ENCODE measurements at regions not wholly inside any gene's neighbourhood (a gene's known extent, or its start where the extent isn't known, plus 50 kb on each side); places are given as distances from the start of the nearest gene placed in this dataset.
A peak's percentile ranks its signal among the peaks of the same experiment; 100 is the strongest.

DNA sequence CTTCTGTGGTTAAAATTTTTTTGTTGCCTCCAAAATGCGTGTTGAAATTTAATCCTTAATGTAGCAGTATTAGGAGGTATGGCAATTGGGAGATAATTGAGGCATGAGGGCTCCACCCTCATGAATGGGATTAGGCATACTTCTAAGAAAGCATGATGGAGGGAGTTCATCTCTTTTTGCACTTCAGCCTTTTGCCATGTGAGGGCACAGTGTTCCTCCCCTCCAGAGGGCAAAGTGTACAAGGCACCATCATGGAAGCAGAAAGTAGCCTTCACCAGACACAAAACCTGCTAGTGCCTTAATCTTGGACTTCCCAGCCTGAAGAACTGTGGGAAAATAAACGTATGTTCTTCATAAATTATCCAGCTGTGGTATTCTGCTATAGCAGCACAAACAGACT lies 429.5 kb downstream of the ZIC1 start:
- H3K27ac ChIP-seq (ENCODE audit: low read depth, low read length, poor library complexity, severe bottlenecking): no peak overlapping the region
- intact Hi-C loops (cut with micrococcal nuclease; ENCODE audit: unreplicated experiment): loop anchor here (5.0 kb wide), 1 partner anchor 239 kb away; no protein-coding TSS in a partner anchor
- no peaks in the 10 kb centered on the region for H3K36me3 ChIP-seq (ENCODE audit: insufficient read depth, low read length, poor library complexity, severe bottlenecking)
- no peaks in the 10 kb centered on the region for H3K9me3 ChIP-seq (ENCODE audit: low read depth, low read length, poor library complexity, severe bottlenecking)
- H3K4me3 ChIP-seq (ENCODE audit: low read depth, low read length, poor library complexity, severe bottlenecking): no peak overlapping the region
- DNase-seq (ENCODE audit: low spot score): peak; percentile 55
- BruUV-seq (replicated peaks): no TSS peak
- no peaks in the 10 kb centered on the region for H3K27me3 ChIP-seq (replicated peaks; ENCODE audit: insufficient read depth, low read depth, low read length, poor library complexity)
- ChIA-PET CTCF (no interaction called here), POLR2A (ENCODE audit: low non-redundant PET) (no interaction called here)
- TF ChIP-seq, protein P1, sequence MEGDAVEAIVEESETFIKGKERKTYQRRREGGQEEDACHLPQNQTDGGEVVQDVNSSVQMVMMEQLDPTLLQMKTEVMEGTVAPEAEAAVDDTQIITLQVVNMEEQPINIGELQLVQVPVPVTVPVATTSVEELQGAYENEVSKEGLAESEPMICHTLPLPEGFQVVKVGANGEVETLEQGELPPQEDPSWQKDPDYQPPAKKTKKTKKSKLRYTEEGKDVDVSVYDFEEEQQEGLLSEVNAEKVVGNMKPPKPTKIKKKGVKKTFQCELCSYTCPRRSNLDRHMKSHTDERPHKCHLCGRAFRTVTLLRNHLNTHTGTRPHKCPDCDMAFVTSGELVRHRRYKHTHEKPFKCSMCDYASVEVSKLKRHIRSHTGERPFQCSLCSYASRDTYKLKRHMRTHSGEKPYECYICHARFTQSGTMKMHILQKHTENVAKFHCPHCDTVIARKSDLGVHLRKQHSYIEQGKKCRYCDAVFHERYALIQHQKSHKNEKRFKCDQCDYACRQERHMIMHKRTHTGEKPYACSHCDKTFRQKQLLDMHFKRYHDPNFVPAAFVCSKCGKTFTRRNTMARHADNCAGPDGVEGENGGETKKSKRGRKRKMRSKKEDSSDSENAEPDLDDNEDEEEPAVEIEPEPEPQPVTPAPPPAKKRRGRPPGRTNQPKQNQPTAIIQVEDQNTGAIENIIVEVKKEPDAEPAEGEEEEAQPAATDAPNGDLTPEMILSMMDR (conservative IDR thresholded peaks at IDR 0.05; ENCODE audit: low read depth, low read length): peak; percentile 47; the same call in 1 of the 2 replicates
- no peak for TF ChIP-seq EZH2 (IDR thresholded peaks at IDR 0.05; ENCODE audit: borderline replicate concordance, low read depth, low read length, poor library complexity, severe bottlenecking)
- H3K4me1 ChIP-seq (ENCODE audit: insufficient read depth, low read length, poor library complexity, severe bottlenecking): no peaks in the 10 kb centered on the region

DNA sequence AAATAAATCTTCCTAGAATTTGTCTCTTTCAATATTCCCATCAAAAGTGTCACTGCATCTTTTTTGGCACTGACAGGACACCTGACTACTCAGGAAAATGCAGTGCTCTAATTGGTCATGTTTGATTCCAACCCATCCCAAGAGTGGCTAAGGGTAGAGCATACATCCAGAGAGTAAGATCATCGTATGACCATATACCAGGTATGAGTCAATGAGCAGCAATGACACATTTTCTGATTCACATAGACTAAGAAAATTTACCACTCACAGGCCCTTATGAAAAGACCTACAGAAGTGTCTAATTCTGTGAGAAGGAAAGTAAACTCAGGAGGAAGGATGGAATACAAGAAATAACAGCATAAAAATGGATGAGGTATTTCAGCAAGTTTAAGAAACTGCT lies 434.2 kb downstream of the ZIC1 start:
- POLR2A ChIA-PET (ENCODE audit: low non-redundant PET): no interaction called here
- no peak for DNase-seq (ENCODE audit: low spot score)
- Histone ChIP-seq H3K27ac (ENCODE audit: low read depth, low read length, poor library complexity, severe bottlenecking) (no peak overlapping the region), H3K36me3 (ENCODE audit: insufficient read depth, low read length, poor library complexity, severe bottlenecking) (no peaks in the 10 kb centered on the region), H3K4me1 (ENCODE audit: insufficient read depth, low read length, poor library complexity, severe bottlenecking) (no peaks in the 10 kb centered on the region), H3K9me3 (ENCODE audit: low read depth, low read length, poor library complexity, severe bottlenecking) (no peaks in the 10 kb centered on the region), H3K4me3 (ENCODE audit: low read depth, low read length, poor library complexity, severe bottlenecking) (no peak overlapping the region), H3K27me3 (replicated peaks; ENCODE audit: insufficient read depth, low read depth, low read length, poor library complexity) (no peaks in the 10 kb centered on the region)
- intact Hi-C loops (cut with micrococcal nuclease; ENCODE audit: unreplicated experiment): no loop called here
- no TSS peak for BruUV-seq (replicated peaks)
- TF ChIP-seq EZH2 (IDR thresholded peaks at IDR 0.05; ENCODE audit: borderline replicate concordance, low read depth, low read length, poor library complexity, severe bottlenecking): no peak
- TF ChIP-seq, protein P1 (conservative IDR thresholded peaks at IDR 0.05; ENCODE audit: low read depth, low read length): no peak
- CTCF ChIA-PET: no interaction called here

- no TSS peak for BruUV-seq (replicated peaks)
- Histone ChIP-seq H3K27ac (ENCODE audit: low read depth, low read length, poor library complexity, severe bottlenecking) (no peak overlapping the region), H3K4me3 (ENCODE audit: low read depth, low read length, poor library complexity, severe bottlenecking) (no peak overlapping the region), H3K9me3 (ENCODE audit: low read depth, low read length, poor library complexity, severe bottlenecking) (no peaks in the 10 kb centered on the region), H3K27me3 (replicated peaks; ENCODE audit: insufficient read depth, low read depth, low read length, poor library complexity) (no peaks in the 10 kb centered on the region), H3K36me3 (ENCODE audit: insufficient read depth, low read length, poor library complexity, severe bottlenecking) (no peaks in the 10 kb centered on the region), H3K4me1 (ENCODE audit: insufficient read depth, low read length, poor library complexity, severe bottlenecking) (no peaks in the 10 kb centered on the region)
- DNase-seq (ENCODE audit: low spot score): no peak
- CTCF ChIA-PET: no interaction called here
- POLR2A ChIA-PET (ENCODE audit: low non-redundant PET): no interaction called here
- TF ChIP-seq EZH2 (IDR thresholded peaks at IDR 0.05; ENCODE audit: borderline replicate concordance, low read depth, low read length, poor library complexity, severe bottlenecking): no peak
- TF ChIP-seq, protein P1 (conservative IDR thresholded peaks at IDR 0.05; ENCODE audit: low read depth, low read length): no peak
- intact Hi-C loops (cut with micrococcal nuclease; ENCODE audit: unreplicated experiment): no loop called here
These were observed 437.1 kb downstream of the ZIC1 start for GRCh38 chr3:147846293-147846692.

All from A673 (cell line).